ENCODE measurements at regions not wholly inside any gene's neighbourhood (a gene's known extent, or its start where the extent isn't known, plus 50 kb on each side); places are given as distances from the start of the nearest gene placed in this dataset.
"Not testable (repeated sequence)": the region's sequence is repeated elsewhere in the genome, so short reads cannot be mapped to it uniquely, and the experiment has no call there.

- ATAC-seq; H3K4me1 Mint-ChIP-seq (ENCODE audit: low read depth); H3K36me3 Mint-ChIP-seq (ENCODE audit: low read depth); H3K9me3 Mint-ChIP-seq (ENCODE audit: insufficient read depth); CTCF ChIA-PET; H3K4me3 Mint-ChIP-seq; POLR2A ChIA-PET; DNase-seq; H3K27me3 Mint-ChIP-seq (ENCODE audit: low read depth); H3K27ac Mint-ChIP-seq: not testable (repeated sequence)
These were observed 106.0 kb downstream of the SPATA18 start for GRCh38 chr4:52157071-52157470.

GRCh38 chr4:52157641-52158316 lies 106.7 kb downstream of the SPATA18 start:
- no peak for ATAC-seq
- Mint-ChIP-seq H3K27ac (no peak overlapping the region), H3K4me3 (no peak overlapping the region), H3K4me1 (ENCODE audit: low read depth) (no peaks in the 10 kb centered on the region), H3K9me3 (ENCODE audit: insufficient read depth) (no peaks in the 10 kb centered on the region), H3K36me3 (ENCODE audit: low read depth) (no peaks in the 10 kb centered on the region), H3K27me3 (ENCODE audit: low read depth) (no peaks in the 10 kb centered on the region)
- POLR2A ChIA-PET = no interaction called here
- CTCF ChIA-PET = no interaction called here
- DNase-seq = no peak

- DNase-seq = no peak
- ChIA-PET CTCF (no interaction called here), POLR2A (no interaction called here)
These were observed 109.8 kb downstream of the SPATA18 start for GRCh38 chr4:52160859-52161258.

DNA sequence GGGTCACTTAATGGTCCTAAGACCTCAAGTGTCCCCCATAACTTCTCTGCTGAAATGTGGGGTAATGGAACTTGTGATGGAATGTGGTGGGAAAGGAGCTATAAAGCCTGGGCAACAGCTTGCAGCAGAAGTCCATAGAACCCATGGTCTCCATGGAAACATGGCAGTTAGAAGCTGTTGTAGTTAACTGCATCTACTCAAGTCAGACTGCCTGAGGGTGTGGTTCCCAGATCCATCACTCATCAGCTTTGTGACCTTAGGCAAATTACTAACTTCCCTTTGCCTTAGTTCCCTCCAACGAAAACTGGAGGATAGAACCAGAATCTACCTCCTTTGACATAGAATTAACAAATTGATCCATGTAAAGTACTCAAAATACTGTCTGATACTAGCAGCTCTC lies 113.0 kb downstream of the SPATA18 start:
- CTCF ChIA-PET = no interaction called here
- Mint-ChIP-seq H3K27ac (no peak overlapping the region), H3K4me3 (no peak overlapping the region), H3K4me1 (ENCODE audit: low read depth) (no peaks in the 10 kb centered on the region), H3K27me3 (ENCODE audit: low read depth) (no peaks in the 10 kb centered on the region), H3K36me3 (ENCODE audit: low read depth) (no peaks in the 10 kb centered on the region), H3K9me3 (ENCODE audit: insufficient read depth) (no peaks in the 10 kb centered on the region)
- POLR2A ChIA-PET = no interaction called here
- ATAC-seq (no peak), DNase-seq (no peak)

More at GRCh38 chr4:52160859-52161258, 109.8 kb downstream of the SPATA18 start:
- ATAC-seq = no peak
- Mint-ChIP-seq H3K27me3 (ENCODE audit: low read depth) (no peaks in the 10 kb centered on the region), H3K9me3 (ENCODE audit: insufficient read depth) (no peaks in the 10 kb centered on the region), H3K36me3 (ENCODE audit: low read depth) (no peaks in the 10 kb centered on the region), H3K4me3 (no peak overlapping the region), H3K27ac (no peak overlapping the region), H3K4me1 (ENCODE audit: low read depth) (no peaks in the 10 kb centered on the region)

DNA sequence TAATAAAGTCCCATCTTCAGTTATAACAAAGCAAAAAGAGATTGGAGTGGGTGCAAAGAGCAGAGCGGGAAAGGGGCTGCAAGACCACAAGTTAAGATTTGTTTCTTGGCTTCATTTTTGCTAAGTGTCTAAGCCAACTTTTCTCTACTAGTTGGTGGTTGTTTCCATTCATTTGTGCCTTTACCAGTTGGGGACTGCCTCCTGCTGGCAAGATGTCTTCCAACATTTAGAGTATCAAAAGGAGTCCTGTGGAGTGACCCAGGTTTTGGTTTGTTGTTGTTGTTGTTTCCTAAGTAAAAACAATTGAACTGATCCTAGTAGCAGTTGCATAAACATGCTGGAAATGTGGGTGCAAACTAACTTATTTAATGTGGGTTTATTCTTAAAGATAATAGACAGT lies 121.1 kb downstream of the SPATA18 start:
- ATAC-seq (no peak), DNase-seq (no peak)
- Mint-ChIP-seq H3K36me3 (ENCODE audit: low read depth) (no peaks in the 10 kb centered on the region), H3K27me3 (ENCODE audit: low read depth) (no peaks in the 10 kb centered on the region), H3K4me3 (no peak overlapping the region), H3K27ac (no peak overlapping the region), H3K9me3 (ENCODE audit: insufficient read depth) (no peaks in the 10 kb centered on the region), H3K4me1 (ENCODE audit: low read depth) (no peaks in the 10 kb centered on the region)
- CTCF ChIA-PET = no interaction called here
- POLR2A ChIA-PET = no interaction called here

GRCh38 chr4:52173470-52174045 lies 122.5 kb downstream of the SPATA18 start:
- no peaks in the 10 kb centered on the region for H3K36me3 Mint-ChIP-seq (ENCODE audit: low read depth)
- ChIA-PET CTCF (no interaction called here), POLR2A (no interaction called here)
- DNase-seq (no peak), ATAC-seq (no peak)
- H3K27ac Mint-ChIP-seq = no peak overlapping the region
- no peaks in the 10 kb centered on the region for H3K9me3 Mint-ChIP-seq (ENCODE audit: insufficient read depth)
- no peaks in the 10 kb centered on the region for H3K4me1 Mint-ChIP-seq (ENCODE audit: low read depth)
- no peaks in the 10 kb centered on the region for H3K27me3 Mint-ChIP-seq (ENCODE audit: low read depth)
- H3K4me3 Mint-ChIP-seq = no peak overlapping the region

DNA sequence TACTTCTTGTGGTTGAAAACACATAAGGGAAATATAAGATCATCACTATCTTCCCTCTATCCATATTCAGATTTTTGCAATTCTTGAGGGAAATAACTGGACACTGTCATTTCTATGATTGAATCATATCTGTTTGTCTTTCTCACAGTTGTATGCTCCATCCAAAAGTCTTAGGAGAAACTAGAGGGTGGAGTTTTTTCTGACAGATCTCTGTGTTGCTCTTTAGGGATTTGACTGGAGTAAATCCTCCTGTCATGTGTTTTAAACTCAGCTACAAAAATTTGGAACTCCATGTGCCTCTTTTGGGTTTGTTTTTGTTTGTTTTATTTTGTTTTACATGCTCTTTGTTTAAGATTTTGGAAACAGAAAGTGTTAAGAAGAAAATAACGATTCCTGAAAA lies 136.5 kb downstream of the SPATA18 start:
- Mint-ChIP-seq H3K36me3 (ENCODE audit: low read depth) (no peaks in the 10 kb centered on the region), H3K27ac (no peak overlapping the region), H3K9me3 (ENCODE audit: insufficient read depth) (no peaks in the 10 kb centered on the region), H3K4me1 (ENCODE audit: low read depth) (no peaks in the 10 kb centered on the region), H3K27me3 (ENCODE audit: low read depth) (no peaks in the 10 kb centered on the region), H3K4me3 (no peak overlapping the region)
- ATAC-seq = no peak
- ChIA-PET POLR2A (no interaction called here), CTCF (no interaction called here)
- no peak for DNase-seq

GRCh38 chr4:52192001-52192400 lies 140.9 kb downstream of the SPATA18 start:
- POLR2A ChIA-PET = no interaction called here
- Mint-ChIP-seq H3K27ac (no peak overlapping the region), H3K4me3 (no peak overlapping the region), H3K9me3 (ENCODE audit: insufficient read depth) (no peaks in the 10 kb centered on the region), H3K4me1 (ENCODE audit: low read depth) (no peaks in the 10 kb centered on the region), H3K27me3 (ENCODE audit: low read depth) (no peaks in the 10 kb centered on the region), H3K36me3 (ENCODE audit: low read depth) (no peaks in the 10 kb centered on the region)
- no peak for ATAC-seq
- CTCF ChIA-PET = no interaction called here
- DNase-seq = no peak

DNA sequence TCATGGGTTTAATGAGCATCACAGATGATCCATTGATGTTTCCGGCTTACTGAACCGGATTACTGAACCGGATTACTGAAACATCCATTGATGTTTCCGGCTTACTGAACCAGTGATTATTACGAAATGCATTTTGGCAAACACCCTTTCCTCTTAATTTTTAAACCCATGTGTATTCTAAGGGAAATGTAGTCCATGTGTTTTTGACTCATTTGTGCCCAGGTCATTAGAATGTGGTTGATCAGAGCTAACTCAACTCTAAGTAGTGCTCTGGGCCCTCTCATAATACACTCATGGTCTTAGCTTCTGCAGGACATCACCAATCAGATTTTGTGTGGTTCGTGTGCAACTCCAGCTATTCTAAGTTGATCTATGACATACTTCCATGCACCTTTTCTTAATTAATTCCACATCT lies 141.6 kb downstream of the SPATA18 start:
- ATAC-seq = no peak
- Mint-ChIP-seq H3K36me3 (ENCODE audit: low read depth) (no peaks in the 10 kb centered on the region), H3K4me1 (ENCODE audit: low read depth) (no peaks in the 10 kb centered on the region), H3K4me3 (no peak overlapping the region), H3K27me3 (ENCODE audit: low read depth) (no peaks in the 10 kb centered on the region), H3K27ac (no peak overlapping the region), H3K9me3 (ENCODE audit: insufficient read depth) (no peaks in the 10 kb centered on the region)
- no peak for DNase-seq
- CTCF ChIA-PET = no interaction called here
- POLR2A ChIA-PET = no interaction called here

GRCh38 chr4:52195869-52196268 lies 144.8 kb downstream of the SPATA18 start:
- POLR2A ChIA-PET = no interaction called here
- ATAC-seq = no peak
- Mint-ChIP-seq H3K4me3 (no peak overlapping the region), H3K36me3 (ENCODE audit: low read depth) (no peaks in the 10 kb centered on the region), H3K9me3 (ENCODE audit: insufficient read depth) (no peaks in the 10 kb centered on the region), H3K27ac (no peak overlapping the region), H3K27me3 (ENCODE audit: low read depth) (no peaks in the 10 kb centered on the region), H3K4me1 (ENCODE audit: low read depth) (no peaks in the 10 kb centered on the region)
- no peak for DNase-seq
- CTCF ChIA-PET = no interaction called here

DNA sequence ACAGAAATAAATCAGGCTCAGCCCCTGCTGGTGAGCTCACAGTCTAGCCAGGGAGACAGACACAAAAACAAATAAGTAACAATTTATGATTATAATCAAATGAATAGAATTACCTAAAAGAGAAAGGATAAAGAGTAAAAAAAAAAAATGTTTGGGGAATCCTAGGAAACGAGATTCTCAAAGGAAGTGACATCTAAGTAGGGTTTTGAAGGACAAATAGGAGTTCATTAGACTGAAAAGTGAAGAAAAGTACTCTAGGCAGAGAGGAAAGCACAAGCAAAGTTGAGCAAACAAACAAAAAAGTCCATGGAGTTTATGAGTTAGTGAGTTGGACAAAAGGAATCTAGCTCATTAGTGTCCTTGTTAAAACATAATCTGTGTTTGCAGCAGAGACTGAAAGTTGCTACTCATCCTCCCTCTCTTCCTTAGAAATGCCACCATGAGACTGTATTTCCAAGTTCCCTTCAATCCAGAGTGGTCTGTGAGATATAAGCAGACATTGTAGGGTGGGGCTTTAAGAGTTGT lies 145.6 kb downstream of the SPATA18 start:
- Mint-ChIP-seq H3K4me3 (no peak overlapping the region), H3K36me3 (ENCODE audit: low read depth) (no peaks in the 10 kb centered on the region), H3K4me1 (ENCODE audit: low read depth) (no peaks in the 10 kb centered on the region), H3K9me3 (ENCODE audit: insufficient read depth) (no peaks in the 10 kb centered on the region), H3K27me3 (ENCODE audit: low read depth) (no peaks in the 10 kb centered on the region), H3K27ac (no peak overlapping the region)
- ATAC-seq (no peak), DNase-seq (no peak)
- ChIA-PET POLR2A (no interaction called here), CTCF (no interaction called here)

GRCh38 chr4:52197306-52197705 lies 146.2 kb downstream of the SPATA18 start:
- Mint-ChIP-seq H3K27me3 (ENCODE audit: low read depth) (no peaks in the 10 kb centered on the region), H3K4me1 (ENCODE audit: low read depth) (no peaks in the 10 kb centered on the region), H3K27ac (no peak overlapping the region), H3K36me3 (ENCODE audit: low read depth) (no peaks in the 10 kb centered on the region), H3K4me3 (no peak overlapping the region), H3K9me3 (ENCODE audit: insufficient read depth) (no peaks in the 10 kb centered on the region)
- ChIA-PET POLR2A (no interaction called here), CTCF (no interaction called here)
- no peak for DNase-seq
- no peak for ATAC-seq

DNA sequence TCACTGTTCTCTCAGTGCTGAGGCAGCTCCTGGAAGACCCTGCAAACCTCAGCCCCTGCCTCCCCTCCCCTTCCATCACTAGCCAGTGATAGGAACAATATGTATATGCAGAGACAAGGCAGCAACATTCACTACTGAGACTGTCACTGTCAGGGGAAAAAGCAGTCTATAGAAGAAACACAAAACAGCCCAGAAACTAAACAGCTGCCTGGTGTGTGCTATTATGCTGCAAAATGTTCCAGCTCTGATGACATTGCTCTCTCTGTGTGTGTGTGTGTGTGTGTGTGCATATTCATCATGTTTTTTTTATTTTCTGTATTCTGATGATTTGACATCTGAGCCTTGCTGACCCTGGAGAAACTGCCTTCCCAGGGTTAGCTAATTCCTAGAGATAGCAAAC lies 147.2 kb downstream of the SPATA18 start:
- no peaks in the 10 kb centered on the region for H3K9me3 Mint-ChIP-seq (ENCODE audit: insufficient read depth)
- CTCF ChIA-PET = no interaction called here
- POLR2A ChIA-PET = interaction anchor here (0.6 kb wide), 1 partner anchor 1662 kb away, joined by 4 read pairs; no protein-coding TSS in a partner anchor

More for the DNA sequence above, 147.2 kb downstream of the SPATA18 start:
- Mint-ChIP-seq H3K4me3 (no peak overlapping the region), H3K27ac (no peak overlapping the region), H3K27me3 (ENCODE audit: low read depth) (no peaks in the 10 kb centered on the region), H3K36me3 (ENCODE audit: low read depth) (no peaks in the 10 kb centered on the region), H3K4me1 (ENCODE audit: low read depth) (no peaks in the 10 kb centered on the region)
- ATAC-seq (no peak), DNase-seq (no peak)

Measured in activated CD8-positive, alpha-beta T cell treated with anti-CD3 and anti-CD28 coated beads, Interleukin-2, amount 10 ng/mL, durations not matched to agents 7 days and 5 days (primary cell).